GM23248 (cell line): ENCODE measurements at regions not wholly inside any gene's neighbourhood (a gene's known extent, or its start where the extent isn't known, plus 50 kb on each side); places are given as distances from the start of the nearest gene placed in this dataset.

Source experiments
- EZH2 ChIP-seq: fragments of 200-600 bp; sonication (generic); IDR thresholded peaks from 2 replicates; pipeline ENCODE4 v1.6.1; 2018; ENCODE audit warnings: antibody characterized with exemption, mild to moderate bottlenecking; ENCODE audit not compliant: insufficient read depth, poor library complexity, severe bottlenecking
- EZH2phosphoT487 ChIP-seq: fragments of 200-600 bp; sonication (generic); IDR thresholded peaks from 2 replicates; pipeline ENCODE4 v1.6.1; 2018; ENCODE audit warnings: antibody characterized with exemption, moderate library complexity, mild to moderate bottlenecking, low read depth; ENCODE audit not compliant: insufficient read depth

DNA sequence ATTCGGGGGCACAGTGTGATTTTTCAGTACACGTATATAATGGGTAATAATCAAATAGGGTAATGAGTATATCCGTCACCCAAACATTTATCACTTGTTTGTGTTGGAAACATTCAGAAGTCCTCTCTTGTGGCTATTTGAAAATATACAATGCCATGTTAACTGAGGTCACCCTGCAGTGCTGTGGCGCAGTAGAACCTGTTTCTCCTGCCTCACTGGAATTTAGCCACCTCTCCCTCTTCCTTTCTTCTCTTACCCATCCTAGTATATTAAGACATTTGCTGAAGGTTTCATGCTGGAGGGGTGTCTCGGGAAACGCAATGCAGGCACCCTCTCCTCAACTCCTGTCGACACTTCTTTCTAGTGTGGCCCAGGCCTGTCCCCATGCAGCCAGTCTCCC, 425.3 kb upstream of the MKI67 start:
- no peak for TF ChIP-seq EZH2
- no peak for TF ChIP-seq EZH2phosphoT487
